Fibroblast of skin of back (primary cell): ENCODE measurements at regions not wholly inside any gene's neighbourhood (a gene's known extent, or its start where the extent isn't known, plus 50 kb on each side); places are given as distances from the start of the nearest gene placed in this dataset.
A peak's percentile ranks its signal among the peaks of the same experiment; 100 is the strongest.
"Not testable (repeated sequence)": the region's sequence is repeated elsewhere in the genome, so short reads cannot be mapped to it uniquely, and the experiment has no call there.

Experiments
- DNase-seq: peaks from one replicate; pipeline ENCODE4 v3.0.0-alpha.2; 2013

- no peak for DNase-seq
Observed at GRCh38 chr20:19903168-19903811, 113.9 kb upstream of the NAA20 start.

DNA sequence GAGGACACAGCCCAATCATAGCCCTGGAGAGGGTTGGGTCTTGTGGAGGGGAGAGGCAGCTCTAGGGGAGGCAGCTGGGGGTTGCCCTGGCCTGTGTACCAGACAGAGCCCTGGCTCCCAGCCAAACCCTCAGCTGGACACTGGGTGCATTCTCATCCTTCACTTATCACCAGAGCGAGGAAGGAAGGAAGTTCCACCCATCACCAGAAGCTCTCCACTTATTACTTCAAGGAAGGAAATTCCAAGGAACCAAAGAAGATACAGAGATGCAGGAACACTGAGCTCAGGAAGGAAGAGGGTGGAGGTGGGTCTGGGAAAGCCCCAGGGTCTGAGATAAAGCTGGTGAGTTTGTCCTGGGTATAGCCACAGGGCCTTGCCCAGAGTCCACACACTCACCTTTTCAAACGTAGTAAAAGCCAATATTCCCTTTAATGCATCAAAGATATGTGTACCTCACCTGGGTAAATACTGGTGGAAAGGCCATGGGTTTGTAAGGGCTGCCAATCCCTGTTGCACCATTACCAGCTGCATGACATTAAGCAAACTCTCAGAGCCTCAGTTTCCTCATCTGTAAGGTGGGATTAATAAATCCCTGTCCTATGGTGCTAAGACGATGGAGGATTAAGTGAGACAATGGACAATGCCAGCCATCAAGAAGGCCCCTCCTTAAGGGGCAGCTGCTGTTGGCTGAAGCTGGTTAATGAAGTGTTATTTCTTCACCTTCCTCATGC, 109.7 kb upstream of the NAA20 start:
- no peak for DNase-seq

DNA sequence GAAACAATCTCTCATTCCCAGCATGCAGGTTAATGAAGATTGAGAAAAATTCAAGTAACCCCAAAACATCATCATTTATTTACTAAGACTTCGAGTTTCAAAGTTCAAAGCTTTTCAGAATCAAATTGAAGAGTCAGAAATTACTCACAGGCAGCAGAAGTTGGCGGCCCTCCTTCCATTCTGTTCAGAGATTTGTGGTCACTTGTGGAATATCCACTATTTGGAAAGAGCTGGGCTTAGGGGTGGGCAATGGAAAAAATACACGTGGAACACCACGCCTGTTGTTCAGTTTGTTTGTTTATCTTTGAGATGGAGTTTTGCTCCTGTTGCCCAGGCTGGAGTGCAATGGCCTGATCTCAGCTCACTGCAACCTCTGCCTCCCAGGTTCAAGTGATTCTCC, 108.6 kb upstream of the NAA20 start:
- DNase-seq = no peak

DNA sequence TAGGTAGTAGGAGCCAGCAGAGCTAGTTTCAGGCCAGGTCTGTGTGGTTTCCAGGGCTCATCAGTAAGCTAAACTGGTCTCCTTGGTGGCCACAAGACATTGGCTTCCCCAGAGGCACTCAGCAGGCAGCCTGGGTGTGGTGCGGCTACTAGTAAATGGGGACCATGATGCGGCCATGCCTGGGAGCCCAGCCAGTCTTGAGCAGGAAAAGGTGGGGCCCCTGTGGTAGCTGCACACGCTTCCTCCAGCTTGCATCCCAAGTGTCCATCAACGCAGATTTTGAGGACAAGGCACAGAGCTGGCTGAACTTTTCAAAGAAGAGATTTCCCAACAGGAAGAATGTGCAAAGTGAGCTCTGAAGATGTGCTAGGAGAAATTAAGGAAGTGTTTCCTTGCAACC, 107.4 kb upstream of the NAA20 start:
- DNase-seq = no peak

DNA sequence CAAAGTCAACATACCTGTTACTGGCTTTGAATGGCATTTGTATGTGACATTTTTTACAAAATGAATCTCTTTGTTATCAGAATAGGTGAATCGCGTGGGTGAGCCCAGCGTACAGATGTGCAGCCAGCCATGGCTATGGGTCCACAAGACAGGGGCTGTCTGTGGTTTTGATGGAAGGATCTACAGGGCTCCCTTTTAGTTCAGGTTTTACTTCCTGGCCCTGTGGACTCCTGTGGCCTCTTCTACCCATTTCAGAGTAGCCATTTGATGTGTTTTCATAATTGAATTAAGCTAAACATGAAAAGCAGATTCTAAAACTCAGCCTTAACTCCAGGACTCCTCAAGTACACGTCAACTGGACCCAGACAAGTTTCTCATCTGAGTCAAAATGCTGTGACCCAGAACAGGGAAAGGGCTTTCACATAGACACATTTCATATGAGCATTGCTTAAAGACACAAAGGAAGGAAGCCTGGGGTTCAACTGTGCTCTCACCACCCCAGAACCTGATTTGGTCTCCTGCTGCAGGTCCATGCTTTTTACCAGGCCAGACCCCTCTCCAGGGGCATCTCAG, 105.3 kb upstream of the NAA20 start:
- DNase-seq = no peak

DNA sequence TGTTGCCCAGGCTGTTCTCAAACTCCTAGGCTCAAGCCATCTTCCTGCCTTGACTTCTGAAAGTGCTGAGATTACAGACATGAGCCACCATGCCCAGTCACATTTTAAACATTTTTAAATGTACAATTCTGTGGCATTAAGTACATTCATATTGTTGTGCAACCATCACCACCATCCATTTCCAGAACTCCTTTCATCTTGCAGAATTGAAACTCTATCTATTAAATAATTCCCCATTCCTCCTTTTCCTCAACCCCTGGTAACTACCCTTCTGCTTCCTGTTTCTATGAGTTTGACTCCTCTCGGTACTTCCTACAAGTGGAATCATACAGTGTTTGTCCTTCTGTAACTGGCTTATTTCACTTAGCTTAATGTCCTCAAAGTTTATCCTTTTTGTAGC, 103.8 kb upstream of the NAA20 start:
- DNase-seq = no peak

DNA sequence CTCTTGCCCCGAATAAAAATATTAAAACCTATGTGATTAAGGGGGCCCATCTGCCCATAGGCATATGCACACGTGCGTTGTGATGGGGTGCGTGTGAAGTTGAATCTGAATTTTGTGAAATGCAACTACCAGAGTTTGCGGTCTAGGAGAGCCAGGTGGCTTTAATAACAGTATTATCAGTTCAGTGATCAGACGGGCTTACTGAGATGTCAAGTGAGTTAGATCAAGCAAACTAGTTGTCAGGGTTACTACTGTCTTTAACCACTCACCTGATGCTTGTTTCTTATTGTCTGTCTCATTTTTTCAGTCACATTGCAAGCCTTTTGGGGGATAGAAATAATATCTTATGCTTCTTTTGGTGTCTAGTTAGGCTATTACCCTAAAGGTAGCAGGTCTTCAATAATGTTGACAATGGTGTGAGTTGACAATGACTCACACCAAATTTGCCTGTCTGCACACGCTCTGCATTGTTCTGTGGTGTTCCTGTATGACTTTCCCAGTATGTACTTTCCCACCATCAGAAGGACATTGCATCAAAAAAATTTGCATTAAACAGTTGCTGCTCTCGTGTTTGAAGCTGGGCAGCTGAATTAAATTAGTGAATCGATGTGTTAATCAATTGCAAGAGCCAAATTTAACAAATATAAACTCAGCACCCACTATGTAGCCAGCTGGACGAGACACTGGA, 103.1 kb upstream of the NAA20 start:
- peak; percentile 49 for DNase-seq

- no peak for DNase-seq
Observed at GRCh38 chr20:19915111-19915798, 101.9 kb upstream of the NAA20 start.

DNA sequence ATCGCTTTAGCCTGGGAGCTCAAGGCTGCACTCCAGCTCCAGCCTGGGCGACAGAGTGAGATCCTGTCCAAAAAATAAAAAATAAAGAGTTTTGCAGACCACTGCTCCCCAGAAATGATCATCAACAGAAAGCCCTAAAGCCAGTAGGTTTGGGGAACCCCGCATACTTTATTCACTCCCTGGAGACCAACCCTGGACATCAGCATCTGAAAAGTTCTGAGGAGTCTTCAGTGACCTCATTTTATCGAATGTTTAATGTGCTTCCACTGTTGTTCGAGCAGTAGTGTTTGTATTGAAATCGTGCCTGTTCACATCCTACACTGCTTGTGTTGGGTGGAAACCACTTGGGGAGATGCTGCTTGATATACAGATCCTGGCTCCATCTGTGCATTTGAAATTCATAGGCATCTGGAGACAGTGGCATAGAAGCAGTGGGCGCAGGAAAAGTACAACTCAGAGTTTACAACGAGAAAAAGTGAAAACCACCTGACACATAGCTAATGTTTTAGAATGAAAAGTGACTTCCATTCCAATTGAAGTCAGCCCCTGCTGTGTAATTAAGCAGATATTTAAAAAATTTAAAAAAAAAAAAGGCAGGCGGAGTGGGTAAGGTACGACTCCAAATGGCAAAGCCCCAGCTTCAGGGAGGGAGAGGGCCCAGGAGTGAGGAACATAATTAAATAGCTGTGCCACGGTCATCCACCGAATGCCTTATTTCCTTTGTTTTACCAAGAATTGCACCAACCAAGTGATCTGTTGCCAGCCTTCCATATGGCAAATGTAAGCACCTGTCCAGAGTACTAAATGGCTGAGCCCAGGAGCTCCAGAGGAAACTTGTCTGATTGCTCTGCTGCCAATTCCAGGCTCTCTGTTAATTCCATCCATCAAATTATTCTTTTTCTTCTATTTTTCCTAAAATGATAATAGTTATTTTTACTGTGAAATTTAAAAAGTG, 100.4 kb upstream of the NAA20 start:
- no peak for DNase-seq

- DNase-seq = no peak
Observed at GRCh38 chr20:19918965-19919329, 98.2 kb upstream of the NAA20 start.

- no peak for DNase-seq
Observed at GRCh38 chr20:19920381-19921138, 96.6 kb upstream of the NAA20 start.

- peak; percentile 48 for DNase-seq
Observed at GRCh38 chr20:19921284-19921793, 95.8 kb upstream of the NAA20 start.

DNA sequence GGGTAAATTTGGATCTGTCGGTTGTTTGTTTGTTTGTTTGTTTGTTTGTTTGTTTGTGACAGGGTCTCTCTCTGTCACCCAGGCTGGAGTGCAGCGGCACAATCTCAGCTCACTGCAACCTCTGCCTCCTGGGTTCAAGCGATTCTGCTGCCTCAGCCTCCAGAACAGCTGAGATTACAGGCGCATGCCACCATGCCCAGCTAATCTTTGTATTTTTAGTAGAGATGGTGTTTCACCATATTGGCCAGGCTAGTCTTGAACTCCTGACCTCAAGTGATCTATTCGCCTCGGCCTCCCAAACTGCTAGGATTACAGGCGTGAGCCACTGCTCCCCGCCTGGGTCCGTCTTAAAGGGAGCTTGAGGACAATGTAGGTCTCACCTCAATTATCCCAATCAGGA, 95.3 kb upstream of the NAA20 start:
- not testable (repeated sequence) for DNase-seq

DNA sequence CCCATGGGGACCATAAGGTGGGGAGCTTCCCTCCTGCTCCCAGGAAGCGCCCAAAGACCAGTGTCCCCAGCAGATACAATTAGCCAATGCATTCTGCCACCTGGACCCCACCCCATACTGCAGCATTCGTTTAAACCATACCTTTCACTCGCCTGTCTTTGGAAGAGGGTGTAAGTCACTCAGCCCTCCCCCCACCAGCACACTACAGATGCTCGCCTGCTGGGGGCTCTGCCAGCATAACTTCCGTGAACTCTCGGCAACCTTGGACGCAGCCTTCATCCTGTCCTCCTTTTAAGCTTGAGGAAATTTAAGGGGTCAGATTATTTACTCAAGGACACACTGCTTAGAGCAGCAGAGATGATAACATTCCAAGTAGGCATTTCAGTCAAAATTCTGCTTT, 94.4 kb upstream of the NAA20 start:
- DNase-seq = no peak

DNA sequence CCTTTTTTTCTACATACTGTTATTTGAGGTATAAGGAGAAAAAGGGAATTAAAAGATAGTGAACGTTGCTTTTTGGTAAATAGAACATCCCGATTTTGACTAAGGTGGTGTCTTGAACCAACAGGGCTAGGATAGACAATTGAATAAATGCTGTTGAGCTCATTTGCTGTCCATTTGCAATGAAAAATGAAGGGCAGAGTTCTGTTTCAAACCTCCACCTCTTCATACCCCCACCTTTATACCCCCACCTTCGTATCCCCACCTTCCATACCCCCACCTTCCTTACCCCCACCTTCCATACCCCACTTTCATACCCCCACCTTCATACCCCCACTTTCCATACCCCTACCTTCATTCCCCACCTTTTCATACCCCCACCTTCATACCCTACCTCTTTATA, 93.4 kb upstream of the NAA20 start:
- no peak for DNase-seq

GRCh38 chr20:19924255-19924654, 92.9 kb upstream of the NAA20 start:
- DNase-seq = no peak

- no peak for DNase-seq
Observed at GRCh38 chr20:19926591-19926990, 90.6 kb upstream of the NAA20 start.

DNA sequence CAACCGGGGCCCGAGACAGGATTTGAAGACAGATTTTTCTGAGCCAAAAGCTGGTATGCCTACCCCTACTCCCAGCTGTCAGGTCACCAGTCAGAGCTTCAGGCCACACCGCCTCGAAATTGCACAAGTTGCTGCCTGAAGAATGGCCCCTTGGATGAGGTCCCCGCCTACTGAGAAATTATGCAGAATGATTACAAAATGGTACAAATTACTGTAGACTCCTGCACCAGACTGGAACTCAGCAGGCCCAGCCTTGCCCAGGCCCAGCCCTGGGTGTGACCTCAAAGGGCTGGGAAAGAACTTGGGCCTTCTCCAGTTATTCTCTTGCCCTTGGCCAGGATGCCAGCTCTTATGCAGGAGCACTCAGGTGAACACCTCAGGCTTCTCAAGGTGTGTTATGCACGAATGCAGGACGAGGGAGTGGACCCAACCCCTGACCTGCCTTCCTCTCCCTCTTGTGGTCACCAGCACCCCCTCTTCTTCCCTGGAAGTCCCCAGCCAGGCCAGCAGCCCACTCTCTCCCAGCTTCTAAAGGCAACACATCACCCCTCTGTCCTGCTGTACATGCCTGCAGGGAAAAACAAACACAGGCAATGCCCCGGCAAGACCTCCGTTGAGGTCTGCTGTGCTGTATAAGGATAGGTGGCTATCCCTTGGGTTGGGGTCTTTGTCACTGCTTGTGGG, 88.7 kb upstream of the NAA20 start:
- no peak for DNase-seq

- no peak for DNase-seq
Observed at GRCh38 chr20:19929012-19929360, 88.2 kb upstream of the NAA20 start.

- no peak for DNase-seq
Observed at GRCh38 chr20:19929481-19930145, 87.5 kb upstream of the NAA20 start.
